ENCODE measurements at regions not wholly inside any gene's neighbourhood (a gene's known extent, or its start where the extent isn't known, plus 50 kb on each side); places are given as distances from the start of the nearest gene placed in this dataset.

DNA sequence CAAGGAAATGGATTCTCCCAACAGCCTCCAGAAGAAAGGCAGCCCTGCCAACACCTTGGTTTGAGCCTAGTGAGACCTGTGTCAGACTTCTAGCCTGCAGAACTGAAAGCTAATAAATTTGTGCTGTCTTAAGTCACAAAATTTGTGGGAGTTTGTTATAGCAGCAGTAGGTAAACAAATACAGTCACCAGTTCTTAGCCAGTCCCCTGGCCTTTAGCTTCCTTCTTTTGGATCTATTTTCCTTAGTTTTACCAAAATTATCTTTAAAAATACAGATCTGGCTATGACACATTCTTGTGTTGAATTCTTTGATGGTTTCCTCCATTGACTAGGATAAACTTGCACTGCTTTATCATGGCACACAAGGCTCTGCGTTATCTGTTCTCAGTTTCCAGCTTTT lies 697.9 kb upstream of the FANCL start:
- DNase-seq (ENCODE audit: low read depth) = no peak
- CTCF ChIA-PET = interaction anchor here (0.8 kb wide), 1 partner anchor 447 kb away, joined by 4 read pairs; no protein-coding TSS in a partner anchor
- POLR2A ChIA-PET = no interaction called here

DNA sequence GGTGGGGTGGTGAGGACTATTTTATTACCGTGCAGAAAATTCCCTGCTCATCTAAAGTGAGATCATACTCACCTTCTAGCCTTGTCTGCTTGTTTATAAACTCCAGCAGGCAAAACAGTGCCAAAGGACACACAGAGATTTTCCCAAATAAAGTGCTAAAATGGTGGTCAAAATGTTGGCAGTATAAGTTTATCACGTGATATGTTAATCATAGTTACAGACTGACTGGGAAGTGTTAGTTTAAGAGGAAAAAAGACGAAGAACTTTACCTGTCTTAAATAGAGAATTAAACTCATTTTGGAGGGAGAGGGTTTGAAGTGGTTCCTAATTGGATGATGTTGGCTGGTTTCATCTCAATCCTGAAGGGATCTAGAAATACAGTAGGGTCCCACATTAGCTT lies 691.7 kb upstream of the FANCL start:
- TF ChIP-seq, protein P1, sequence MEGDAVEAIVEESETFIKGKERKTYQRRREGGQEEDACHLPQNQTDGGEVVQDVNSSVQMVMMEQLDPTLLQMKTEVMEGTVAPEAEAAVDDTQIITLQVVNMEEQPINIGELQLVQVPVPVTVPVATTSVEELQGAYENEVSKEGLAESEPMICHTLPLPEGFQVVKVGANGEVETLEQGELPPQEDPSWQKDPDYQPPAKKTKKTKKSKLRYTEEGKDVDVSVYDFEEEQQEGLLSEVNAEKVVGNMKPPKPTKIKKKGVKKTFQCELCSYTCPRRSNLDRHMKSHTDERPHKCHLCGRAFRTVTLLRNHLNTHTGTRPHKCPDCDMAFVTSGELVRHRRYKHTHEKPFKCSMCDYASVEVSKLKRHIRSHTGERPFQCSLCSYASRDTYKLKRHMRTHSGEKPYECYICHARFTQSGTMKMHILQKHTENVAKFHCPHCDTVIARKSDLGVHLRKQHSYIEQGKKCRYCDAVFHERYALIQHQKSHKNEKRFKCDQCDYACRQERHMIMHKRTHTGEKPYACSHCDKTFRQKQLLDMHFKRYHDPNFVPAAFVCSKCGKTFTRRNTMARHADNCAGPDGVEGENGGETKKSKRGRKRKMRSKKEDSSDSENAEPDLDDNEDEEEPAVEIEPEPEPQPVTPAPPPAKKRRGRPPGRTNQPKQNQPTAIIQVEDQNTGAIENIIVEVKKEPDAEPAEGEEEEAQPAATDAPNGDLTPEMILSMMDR (IDR thresholded peaks at IDR 0.05; ENCODE audit: insufficient read depth, low read depth, low read length) = no peak
- no peaks in the 10 kb centered on the region for H3K36me3 ChIP-seq (ENCODE audit: control insufficient read depth, insufficient read depth, low read length)
- CTCF ChIA-PET = interaction anchor here (0.7 kb wide), 1 partner anchor 93 kb away, joined by 3 read pairs; no protein-coding TSS in a partner anchor
- no peaks in the 10 kb centered on the region for H3K27me3 ChIP-seq (ENCODE audit: control insufficient read depth, insufficient read depth, low read length)
- DNase-seq (ENCODE audit: low read depth) = no peak
- no peak overlapping the region for H3K4me3 ChIP-seq (ENCODE audit: low read depth, low read length)
- POLR2A ChIA-PET = no interaction called here

More for the DNA sequence above, 697.9 kb upstream of the FANCL start:
- Histone ChIP-seq H3K36me3 (ENCODE audit: control insufficient read depth, insufficient read depth, low read length) (no peaks in the 10 kb centered on the region), H3K27me3 (ENCODE audit: control insufficient read depth, insufficient read depth, low read length) (no peaks in the 10 kb centered on the region), H3K4me3 (ENCODE audit: low read depth, low read length) (no peak overlapping the region)
- TF ChIP-seq, protein P1 (IDR thresholded peaks at IDR 0.05; ENCODE audit: insufficient read depth, low read depth, low read length) = no peak

DNA sequence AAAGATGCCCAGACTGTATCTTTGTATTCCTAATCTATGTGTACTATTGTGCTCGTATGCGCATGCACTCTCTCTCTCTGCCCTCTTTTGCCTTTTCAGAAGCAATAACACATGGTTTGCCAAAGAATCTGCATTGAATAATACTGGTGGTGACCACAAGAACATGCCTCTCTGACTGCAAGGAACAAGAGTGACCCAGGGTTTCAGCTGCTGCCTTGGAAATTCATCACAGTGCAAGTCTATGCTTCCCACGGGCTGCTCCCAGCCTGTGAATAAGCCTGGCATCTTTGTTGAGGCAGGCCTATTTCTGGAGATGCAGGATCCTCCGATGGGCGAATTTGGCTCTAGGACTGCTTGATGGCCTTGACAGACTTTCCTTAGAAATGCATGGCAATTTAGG lies 689.4 kb upstream of the FANCL start:
- Histone ChIP-seq H3K36me3 (ENCODE audit: control insufficient read depth, insufficient read depth, low read length) (no peaks in the 10 kb centered on the region), H3K4me3 (ENCODE audit: low read depth, low read length) (no peak overlapping the region), H3K27me3 (ENCODE audit: control insufficient read depth, insufficient read depth, low read length) (no peaks in the 10 kb centered on the region)
- ChIA-PET CTCF (no interaction called here), POLR2A (no interaction called here)
- TF ChIP-seq, protein P1 (IDR thresholded peaks at IDR 0.05; ENCODE audit: insufficient read depth, low read depth, low read length) = no peak
- DNase-seq (ENCODE audit: low read depth) = no peak

DNA sequence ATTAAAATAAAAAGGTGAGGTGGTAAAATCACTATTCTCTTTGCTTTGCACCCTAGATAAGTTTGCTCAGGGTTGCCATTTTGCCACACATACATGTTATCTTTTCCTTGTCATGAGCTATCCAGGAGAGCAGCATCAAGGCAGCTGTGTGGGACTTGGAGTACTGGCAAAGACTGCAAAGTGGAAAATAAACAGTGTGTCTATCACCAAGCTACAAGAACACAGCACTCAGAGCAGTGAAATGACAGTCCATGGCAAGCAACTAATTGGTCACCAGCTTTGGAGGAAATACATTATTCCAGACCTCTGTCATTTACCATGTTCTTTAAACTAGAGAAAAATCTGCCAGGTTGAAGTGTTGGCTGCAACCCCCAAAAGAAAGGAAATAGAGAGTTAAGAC lies 687.8 kb upstream of the FANCL start:
- DNase-seq (ENCODE audit: low read depth) = no peak
- ChIA-PET POLR2A (no interaction called here), CTCF (interaction anchor here (0.9 kb wide), 1 partner anchor 45 kb away, joined by 3 read pairs; no protein-coding TSS in a partner anchor)
- H3K4me3 ChIP-seq (ENCODE audit: low read depth, low read length) = no peak overlapping the region
- no peaks in the 10 kb centered on the region for H3K27me3 ChIP-seq (ENCODE audit: control insufficient read depth, insufficient read depth, low read length)
- TF ChIP-seq, protein P1 (IDR thresholded peaks at IDR 0.05; ENCODE audit: insufficient read depth, low read depth, low read length) = no peak
- H3K36me3 ChIP-seq (ENCODE audit: control insufficient read depth, insufficient read depth, low read length) = no peaks in the 10 kb centered on the region

DNA sequence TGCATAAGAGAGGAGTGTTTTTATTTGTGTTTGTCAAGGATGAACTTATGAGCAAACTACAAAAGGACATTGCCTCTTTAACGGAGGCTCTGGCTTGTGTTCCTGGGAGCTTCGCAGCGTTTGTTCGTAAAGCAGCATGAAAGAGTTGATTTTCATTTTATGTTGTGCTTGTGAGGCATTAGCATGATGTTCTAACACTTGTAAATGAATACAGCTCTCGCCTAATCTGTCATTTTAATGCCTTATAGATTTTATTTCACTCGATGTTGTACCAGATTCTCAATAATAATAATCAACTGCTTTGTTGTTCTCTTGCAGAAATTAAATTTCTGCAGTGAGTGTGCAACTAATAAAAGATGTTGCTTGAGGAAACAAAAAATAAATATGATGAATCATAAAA lies 687.3 kb upstream of the FANCL start:
- ChIA-PET CTCF (no interaction called here), POLR2A (no interaction called here)
- Histone ChIP-seq H3K36me3 (ENCODE audit: control insufficient read depth, insufficient read depth, low read length) (no peaks in the 10 kb centered on the region), H3K4me3 (ENCODE audit: low read depth, low read length) (no peak overlapping the region), H3K27me3 (ENCODE audit: control insufficient read depth, insufficient read depth, low read length) (no peaks in the 10 kb centered on the region)
- DNase-seq (ENCODE audit: low read depth) = no peak
- TF ChIP-seq, protein P1 (IDR thresholded peaks at IDR 0.05; ENCODE audit: insufficient read depth, low read depth, low read length) = no peak
